ENCODE measurements at regions not wholly inside any gene's neighbourhood (a gene's known extent, or its start where the extent isn't known, plus 50 kb on each side); places are given as distances from the start of the nearest gene placed in this dataset.

DNA sequence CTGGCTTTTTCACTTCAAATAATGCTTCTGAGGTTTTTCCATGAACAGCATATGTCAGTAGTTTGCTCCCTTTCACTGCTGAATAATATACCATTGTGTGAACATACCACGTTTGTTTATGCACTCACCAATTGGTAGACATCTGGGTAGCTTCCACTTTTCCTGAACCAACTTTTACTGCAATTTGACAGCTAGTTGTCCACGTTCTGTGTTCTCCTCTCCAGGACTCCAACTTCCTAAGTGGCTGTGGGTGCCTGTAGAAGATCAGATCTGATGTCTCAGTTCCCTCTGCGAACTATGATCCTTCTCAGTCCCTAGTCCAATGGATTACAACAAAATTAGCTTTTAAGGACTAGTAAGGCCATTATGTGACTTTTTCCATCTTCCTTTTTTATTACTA is 64.7 kb upstream of the PTCHD1 start:
- TF ChIP-seq POLR2A (IDR thresholded peaks at IDR 0.05; ENCODE audit: low read depth, low read length) (no peak), POLR2AphosphoS5 (IDR thresholded peaks at IDR 0.05; ENCODE audit: low read depth, low read length) (no peak)
